CD14-positive monocyte (primary cell): ENCODE measurements at regions not wholly inside any gene's neighbourhood (a gene's known extent, or its start where the extent isn't known, plus 50 kb on each side); places are given as distances from the start of the nearest gene placed in this dataset.

Source experiments
- DNase-seq, 3 donors: peaks; one replicate each; pipeline ENCODE4 v3.0.0-alpha.2; 2011 to 2022
- H2AFZ ChIP-seq: 2 replicates; pipeline ENCODE4 v1.6.0; 2012; ENCODE audit warnings: mild to moderate bottlenecking, low read depth, low read length, inconsistent platforms; ENCODE audit not compliant: insufficient read depth, poor library complexity, severe bottlenecking
- H3K27ac ChIP-seq, 2 donors: 1 replicate in 1 of 2; 2 replicates in 1 of 2; pipeline ENCODE4 v1.5.1; 2012 to 2013; ENCODE audit warnings: low read length in 2 of 2, control low read depth in 1 of 2, inconsistent platforms in 1 of 2, low read depth in 1 of 2, mild to moderate bottlenecking in 1 of 2
- H3K27me3 ChIP-seq, 2 donors: one replicate each; pipeline versions ENCODE4 v1.6.0 to v1.6.1; 2011 to 2013; ENCODE audit warnings: low read length in 2 of 2; ENCODE audit not compliant: control insufficient read depth in 2 of 2, insufficient read depth in 2 of 2
- H3K36me3 ChIP-seq, 2 donors: replicated peaks in 1 of 2; 1 replicate in 1 of 2; 2 replicates in 1 of 2; pipeline versions ENCODE4 v1.5.1 to v1.6.1; 2012 to 2013; ENCODE audit warnings: low read length in 2 of 2, control low read depth in 1 of 2, inconsistent platforms in 1 of 2, mild to moderate bottlenecking in 1 of 2; ENCODE audit not compliant: insufficient read depth in 2 of 2, control insufficient read depth in 1 of 2
- H3K4me1 ChIP-seq, 2 donors: 1 replicate in 1 of 2; 2 replicates in 1 of 2; pipeline versions ENCODE4 v1.5.1 to v1.6.1; 2012 to 2013; ENCODE audit warnings: low read length in 2 of 2, control low read depth in 1 of 2, inconsistent platforms in 1 of 2, mild to moderate bottlenecking in 1 of 2, moderate library complexity in 1 of 2; ENCODE audit not compliant: insufficient read depth in 2 of 2, control insufficient read depth in 1 of 2
- H3K4me2 ChIP-seq: replicated peaks from 2 replicates; pipeline ENCODE3; 2012; ENCODE audit warnings: low read length, moderate library complexity, mild to moderate bottlenecking; ENCODE audit not compliant: poor library complexity, severe bottlenecking; ENCODE audit errors: extremely low read depth
- H3K4me3 ChIP-seq, 3 experiments: fragments of 200-600 bp in 1 of 3; sonication (generic) in 1 of 3; replicated peaks in 1 of 3; 1 replicate in 2 of 3; 2 replicates in 1 of 3; pipeline ENCODE4 v1.5.1; 2011 to 2013; ENCODE audit warnings: low read length in 3 of 3, mild to moderate bottlenecking in 3 of 3, control low read depth in 2 of 3, low read depth in 2 of 3, inconsistent platforms in 1 of 3, moderate library complexity in 1 of 3
- H3K79me2 ChIP-seq: 2 replicates; pipeline ENCODE4 v1.6.0; 2012; ENCODE audit warnings: mild to moderate bottlenecking, control low read depth, inconsistent platforms, low read length, moderate library complexity; ENCODE audit not compliant: insufficient read depth
- H3K9ac ChIP-seq: 2 replicates; pipeline ENCODE4 v1.6.0; 2017; ENCODE audit warnings: low read length, mild to moderate bottlenecking; ENCODE audit not compliant: insufficient read depth, poor library complexity, severe bottlenecking
- H3K9me3 ChIP-seq, 2 donors: replicated peaks in 1 of 2; 1 replicate in 1 of 2; 2 replicates in 1 of 2; pipeline versions ENCODE4 v1.5.1 to v1.6.1; 2012 to 2013; ENCODE audit warnings: low read length in 2 of 2, control low read depth in 1 of 2; ENCODE audit not compliant: control insufficient read depth in 1 of 2, insufficient read depth in 1 of 2
- H4K20me1 ChIP-seq: 2 replicates; pipeline ENCODE4 v1.6.0; 2012; ENCODE audit warnings: mild to moderate bottlenecking, low read length, control low read depth, moderate library complexity; ENCODE audit not compliant: insufficient read depth
- H3K27ac Mint-ChIP-seq, 7 donors: one replicate each; pipeline ENCODE4 v1.8.0; 2020; ENCODE audit warnings: mild to moderate bottlenecking in 7 of 7, mixed read lengths in 7 of 7, moderate library complexity in 6 of 7, inconsistent platforms in 2 of 7
- H3K27me3 Mint-ChIP-seq, 3 donors: one replicate each; pipeline ENCODE4 v1.8.0; 2021 to 2022; ENCODE audit warnings: low read depth in 3 of 3, mild to moderate bottlenecking in 3 of 3, mixed read lengths in 3 of 3, moderate library complexity in 3 of 3, inconsistent platforms in 1 of 3
- H3K36me3 Mint-ChIP-seq, 2 donors: one replicate each; pipeline ENCODE4 v1.8.0; 2020; ENCODE audit warnings: mixed read lengths in 2 of 2, inconsistent platforms in 1 of 2, mild to moderate bottlenecking in 1 of 2
- H3K4me1 Mint-ChIP-seq: one replicate; pipeline ENCODE4 v1.8.0; 2020; ENCODE audit warnings: mild to moderate bottlenecking, mixed read lengths
- H3K4me3 Mint-ChIP-seq, 2 donors: one replicate each; pipeline ENCODE4 v1.8.0; 2020; ENCODE audit warnings: mild to moderate bottlenecking in 2 of 2, mixed read lengths in 2 of 2, moderate library complexity in 1 of 2
- H3K9me3 Mint-ChIP-seq, 7 donors: one replicate each; pipeline ENCODE4 v1.8.0; 2020 to 2022; ENCODE audit warnings: mixed read lengths in 7 of 7, mild to moderate bottlenecking in 6 of 7, moderate library complexity in 6 of 7, inconsistent platforms in 2 of 7
- CTCF ChIP-seq: fragments of 200-600 bp; IDR thresholded peaks from one replicate; pipeline ENCODE4 v1.8.0; 2022; ENCODE audit warnings: antibody characterized with exemption, mild to moderate bottlenecking
- WGBS: methylation state at CpG from one replicate; pipeline ENCODE4 v1.1.5; 2013; ENCODE audit warnings: missing lambda C conversion rate; ENCODE audit not compliant: insufficient coverage; 5-methylcytosine and 5-hydroxymethylcytosine counted together
- intact Hi-C, 2 donors: fragments of 100-400 bp; cut with micrococcal nuclease; formaldehyde crosslinking; loops; one replicate each; pipeline versions ENCODE4 v1.15.0 to v1.15.1; 2023

GRCh38 chr10:128945398-128945797 lies 521.6 kb upstream of the MGMT start:
- no peaks in the 10 kb centered on the region for H3K4me1 Mint-ChIP-seq
- Histone ChIP-seq H3K9me3 (peaks cover 0 to 5% of the 10 kb centered on the region in 2 donors), H3K27ac (no peak overlapping the region), H2AFZ (no peak overlapping the region), H3K4me2 (no peak overlapping the region), H3K4me1 (no peaks in the 10 kb centered on the region), H3K27me3 (no peaks in the 10 kb centered on the region), H3K4me3 (no peak overlapping the region), H3K9ac (no peak overlapping the region), H3K79me2 (no peaks in the 10 kb centered on the region), H4K20me1 (no peaks in the 10 kb centered on the region), H3K36me3 (no peaks in the 10 kb centered on the region)
- no peak overlapping the region for H3K4me3 Mint-ChIP-seq
- H3K27ac Mint-ChIP-seq, result no peak overlapping the region
- WGBS, result 90% methylated on average over 6 of the region's 7 CpGs
- intact Hi-C loops, result no loop called here
- peaks cover 0 to 11% (median 0%) of the 10 kb centered on the region in 3 donors for H3K27me3 Mint-ChIP-seq
- no peak for DNase-seq
- no peak for TF ChIP-seq CTCF
- peaks cover 3 to 14% (median 10%) of the 10 kb centered on the region in 7 donors for H3K9me3 Mint-ChIP-seq
- H3K36me3 Mint-ChIP-seq, result no peaks in the 10 kb centered on the region

GRCh38 chr10:128950159-128950915 lies 516.7 kb upstream of the MGMT start:
- H3K36me3 ChIP-seq, result no peaks in the 10 kb centered on the region
- Mint-ChIP-seq H3K9me3 (peaks cover 3 to 12% (median 7%) of the 10 kb centered on the region in 7 donors), H3K4me1 (no peaks in the 10 kb centered on the region), H3K27ac (no peak overlapping the region), H3K27me3 (peaks cover 0 to 3% (median 1%) of the 10 kb centered on the region in 3 donors), H3K4me3 (no peak overlapping the region), H3K36me3 (no peaks in the 10 kb centered on the region)
- H3K9ac ChIP-seq, result no peak overlapping the region
- no peak overlapping the region for H3K4me3 ChIP-seq
- WGBS, result 88% methylated on average over 12 of the region's 18 CpGs
- intact Hi-C loops, result no loop called here
- no peaks in the 10 kb centered on the region for H3K79me2 ChIP-seq
- DNase-seq, result no peak
- no peaks in the 10 kb centered on the region for H4K20me1 ChIP-seq
- H3K4me1 ChIP-seq, result no peaks in the 10 kb centered on the region
- peaks cover 0 to 5% of the 10 kb centered on the region in 2 donors for H3K9me3 ChIP-seq
- H2AFZ ChIP-seq, result no peak overlapping the region
- no peak overlapping the region for H3K27ac ChIP-seq
- no peaks in the 10 kb centered on the region for H3K27me3 ChIP-seq
- TF ChIP-seq CTCF, result no peak
- no peak overlapping the region for H3K4me2 ChIP-seq
